ENCODE measurements at regions not wholly inside any gene's neighbourhood (a gene's known extent, or its start where the extent isn't known, plus 50 kb on each side); places are given as distances from the start of the nearest gene placed in this dataset.

- TF ChIP-seq Cebpa-rat (IDR thresholded peaks at IDR 0.05), result no peak
- Histone ChIP-seq H3K4me2 (peak overlapping the region; percentile 80 to 100 (median 91)), H3K9me3 (replicated peaks in 1 of 11) (no peaks in the 10 kb centered on the region), H3K4me1 (peaks cover 17 to 33% (median 24%) of the 10 kb centered on the region in 10 experiments), H3K36me3 (no peaks in the 10 kb centered on the region), H3K27ac (no peak overlapping the region; a peak in 1 of 22 replicates), H3K27me3 (peaks cover 0 to 19% (median 3%) of the 10 kb centered on the region in 11 experiments; a peak in 5 of 22 replicates), H3K4me3 (peak overlapping the region; percentile 38 to 68 (median 54)), H4K20me1 (0 out of 22 replicates have a peak, but pooled peaks cover 0 to 11% (median 0%) of the 10 kb centered on the region in 11 experiments), H3K9ac (peak overlapping the region in 10 of 11 experiments; percentile 10 to 64 (median 47); a peak in 16 of 22 replicates)
Measured at GRCh38 chr17:6913608-6914443, 82.0 kb upstream of the ALOX12 start.

DNA sequence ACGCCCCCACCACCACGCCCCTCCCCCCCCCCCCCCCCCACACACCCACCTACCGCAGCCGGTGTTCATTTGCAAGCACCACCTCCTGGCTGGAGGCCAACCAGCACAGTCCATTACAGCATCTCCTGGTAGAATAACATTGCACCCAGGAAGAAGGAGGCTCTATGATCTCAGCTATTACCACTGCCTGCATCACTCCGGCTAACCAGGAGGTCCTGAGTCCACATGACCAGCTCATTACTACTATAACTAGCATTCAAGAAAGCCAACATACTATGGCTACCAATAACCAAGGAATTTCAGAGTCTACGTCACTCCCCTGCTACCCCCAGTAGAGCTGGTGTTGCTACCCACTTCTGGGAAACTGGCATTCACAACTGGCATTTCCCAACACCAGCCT, 81.1 kb upstream of the ALOX12 start:
- Histone ChIP-seq H3K27me3 (peaks cover 0 to 19% (median 3%) of the 10 kb centered on the region in 11 experiments; a peak in 5 of 22 replicates), H3K4me1 (peaks cover 17 to 33% (median 24%) of the 10 kb centered on the region in 10 experiments), H3K4me2 (peak overlapping the region in 6 of 11 experiments; percentile 15 to 99 (median 90); a peak in 8 of 22 replicates), H3K9me3 (replicated peaks in 1 of 11) (no peaks in the 10 kb centered on the region), H3K36me3 (no peaks in the 10 kb centered on the region), H3K27ac (no peak overlapping the region), H4K20me1 (0 out of 22 replicates have a peak, but pooled peaks cover 0 to 11% (median 0%) of the 10 kb centered on the region in 11 experiments), H3K4me3 (no peak overlapping the region), H3K9ac (no peak overlapping the region)
- TF ChIP-seq Cebpa-rat (IDR thresholded peaks at IDR 0.05), result no peak

GRCh38 chr17:6915620-6916019, 80.2 kb upstream of the ALOX12 start:
- no peak overlapping the region for H3K27ac ChIP-seq

DNA sequence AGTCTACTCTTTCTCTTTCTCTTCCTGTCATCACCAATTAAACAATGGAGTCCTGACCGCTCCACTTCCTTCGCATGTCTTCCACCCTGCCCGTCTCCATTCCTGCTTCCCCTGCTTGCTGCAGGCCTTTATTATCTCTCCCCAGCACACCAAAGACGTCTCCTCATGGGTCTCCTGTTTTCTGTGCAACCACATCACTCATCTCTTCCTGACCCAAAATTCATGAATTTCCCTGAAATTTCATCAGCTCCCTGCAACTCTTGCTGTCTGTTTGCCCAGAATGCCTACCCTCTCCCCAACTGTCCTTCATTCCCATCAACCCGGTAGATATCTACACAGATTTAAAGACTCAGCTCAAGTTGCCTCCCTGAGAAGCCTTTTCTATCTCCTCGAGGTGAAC, 76.7 kb upstream of the ALOX12 start:
- Histone ChIP-seq H3K4me2 (no peak overlapping the region), H4K20me1 (no peaks in the 10 kb centered on the region), H3K27me3 (peaks cover 0 to 12% (median 0%) of the 10 kb centered on the region in 11 experiments; a peak in 3 of 22 replicates), H3K27ac (no peak overlapping the region), H3K4me1 (peaks cover 0 to 28% (median 22%) of the 10 kb centered on the region in 10 experiments; a peak in 17 of 20 replicates), H3K4me3 (no peak overlapping the region), H3K9ac (no peak overlapping the region), H3K9me3 (replicated peaks in 1 of 11) (no peaks in the 10 kb centered on the region), H3K36me3 (no peaks in the 10 kb centered on the region)
- no peak for TF ChIP-seq Cebpa-rat (IDR thresholded peaks at IDR 0.05)

More at GRCh38 chr17:6915620-6916019, 80.2 kb upstream of the ALOX12 start:
- Histone ChIP-seq H3K9ac (no peak overlapping the region), H4K20me1 (0 out of 22 replicates have a peak, but pooled peaks cover 0 to 11% (median 0%) of the 10 kb centered on the region in 11 experiments), H3K27me3 (peaks cover 0 to 19% (median 3%) of the 10 kb centered on the region in 11 experiments; a peak in 5 of 22 replicates), H3K4me3 (no peak overlapping the region), H3K4me2 (no peak overlapping the region), H3K9me3 (replicated peaks in 1 of 11) (no peaks in the 10 kb centered on the region), H3K4me1 (peaks cover 17 to 33% (median 24%) of the 10 kb centered on the region in 10 experiments), H3K36me3 (no peaks in the 10 kb centered on the region)
- no peak for TF ChIP-seq Cebpa-rat (IDR thresholded peaks at IDR 0.05)

GRCh38 chr17:6923385-6923784, 72.5 kb upstream of the ALOX12 start:
- Histone ChIP-seq H3K9ac (no peak overlapping the region), H3K27ac (no peak overlapping the region; a peak in 1 of 22 replicates), H3K36me3 (0 out of 22 replicates have a peak, but pooled peaks cover 0 to 3% (median 0%) of the 10 kb centered on the region in 11 experiments), H3K4me3 (no peak overlapping the region), H3K27me3 (no peaks in the 10 kb centered on the region), H3K4me1 (peaks cover 7 to 38% (median 21%) of the 10 kb centered on the region in 10 experiments; a peak in 18 of 20 replicates), H4K20me1 (no peaks in the 10 kb centered on the region), H3K4me2 (peak overlapping the region in 9 of 11 experiments; percentile 7 to 71 (median 64); a peak in 14 of 22 replicates), H3K9me3 (replicated peaks in 1 of 11) (peaks cover 6 to 16% (median 13%) of the 10 kb centered on the region in 11 experiments; a peak in 19 of 22 replicates)
- no peak for TF ChIP-seq Cebpa-rat (IDR thresholded peaks at IDR 0.05)

DNA sequence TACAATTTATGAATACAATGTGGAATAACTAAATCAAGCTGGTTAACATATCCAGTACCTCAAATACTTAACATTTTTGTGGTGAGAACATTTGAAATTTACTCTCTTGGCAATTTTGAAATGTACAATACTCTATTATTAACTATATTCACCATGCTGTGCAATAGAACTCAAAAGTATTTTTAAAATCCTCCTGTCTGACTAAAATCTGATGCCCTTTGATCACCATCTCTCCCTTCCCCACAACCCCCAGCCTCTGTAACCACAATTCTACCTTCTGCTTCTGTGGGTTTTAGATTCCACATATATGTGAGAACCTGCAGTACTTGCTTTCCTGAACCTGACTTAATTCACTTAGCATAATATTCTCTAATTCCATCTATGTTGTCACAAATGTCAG, 71.6 kb upstream of the ALOX12 start:
- TF ChIP-seq Cebpa-rat (IDR thresholded peaks at IDR 0.05), result no peak
- Histone ChIP-seq H3K27me3 (no peaks in the 10 kb centered on the region), H3K27ac (no peak overlapping the region), H3K9me3 (replicated peaks in 1 of 11) (peaks cover 6 to 16% (median 13%) of the 10 kb centered on the region in 11 experiments; a peak in 19 of 22 replicates), H4K20me1 (no peaks in the 10 kb centered on the region), H3K36me3 (0 out of 22 replicates have a peak, but pooled peaks cover 0 to 3% (median 0%) of the 10 kb centered on the region in 11 experiments), H3K4me3 (no peak overlapping the region), H3K4me1 (peaks cover 7 to 39% (median 21%) of the 10 kb centered on the region in 10 experiments; a peak in 18 of 20 replicates), H3K9ac (no peak overlapping the region), H3K4me2 (peak overlapping the region in 6 of 11 experiments; percentile 25 to 71 (median 66); a peak in 11 of 22 replicates)

GRCh38 chr17:6926667-6927066, 69.2 kb upstream of the ALOX12 start:
- H3K4me1 ChIP-seq, result peaks cover 7 to 52% (median 26%) of the 10 kb centered on the region in 10 experiments; a peak in 18 of 20 replicates
- peaks cover 6 to 20% (median 14%) of the 10 kb centered on the region in 11 experiments; a peak in 19 of 22 replicates for H3K9me3 ChIP-seq (replicated peaks in 1 of 11)
- TF ChIP-seq Cebpa-rat (IDR thresholded peaks at IDR 0.05), result no peak
- H3K4me3 ChIP-seq, result no peak overlapping the region
- no peak overlapping the region for H3K27ac ChIP-seq
- no peaks in the 10 kb centered on the region for H3K27me3 ChIP-seq
- 0 out of 22 replicates have a peak, but pooled peaks cover 0 to 3% (median 0%) of the 10 kb centered on the region in 11 experiments for H3K36me3 ChIP-seq
- no peak overlapping the region for H3K9ac ChIP-seq
- no peaks in the 10 kb centered on the region for H4K20me1 ChIP-seq
- H3K4me2 ChIP-seq, result peak overlapping the region in 2 of 11 experiments; percentile 12 to 27; a peak in 2 of 22 replicates

- no peak overlapping the region for H3K27ac ChIP-seq
- 0 out of 22 replicates have a peak, but pooled peaks cover 0 to 3% (median 0%) of the 10 kb centered on the region in 11 experiments for H3K36me3 ChIP-seq
- no peak for TF ChIP-seq Cebpa-rat (IDR thresholded peaks at IDR 0.05)
- H4K20me1 ChIP-seq, result no peaks in the 10 kb centered on the region
- no peaks in the 10 kb centered on the region for H3K27me3 ChIP-seq
- peak overlapping the region in 8 of 11 experiments; percentile 2 to 29 (median 16); a peak in 7 of 22 replicates for H3K4me2 ChIP-seq
- peaks cover 7 to 49% (median 25%) of the 10 kb centered on the region in 10 experiments; a peak in 18 of 20 replicates for H3K4me1 ChIP-seq
- H3K9ac ChIP-seq, result no peak overlapping the region
- H3K9me3 ChIP-seq (replicated peaks in 1 of 11), result peaks cover 10 to 25% (median 19%) of the 10 kb centered on the region in 11 experiments; a peak in 21 of 22 replicates
- H3K4me3 ChIP-seq, result no peak overlapping the region
Measured at GRCh38 chr17:6927290-6928126, 68.3 kb upstream of the ALOX12 start.
